GM19463 (cell line): ENCODE measurements at regions not wholly inside any gene's neighbourhood (a gene's known extent, or its start where the extent isn't known, plus 50 kb on each side); places are given as distances from the start of the nearest gene placed in this dataset.
A peak's percentile ranks its signal among the peaks of the same experiment; 100 is the strongest.

Experiments
- ATAC-seq: cut with Tn5 transposase; IDR thresholded peaks from one replicate; pipeline ENCODE4 v1.9.1; 2021; ENCODE audit warnings: mild to moderate bottlenecking, moderate library complexity; ENCODE audit not compliant: unreplicated experiment

GRCh38 chr1:106879538-106879937, 176.9 kb upstream of the PRMT6 start:
- ATAC-seq = no peak

GRCh38 chr1:106880226-106880625, 176.2 kb upstream of the PRMT6 start:
- ATAC-seq = no peak

- no peak for ATAC-seq
These were observed 173.3 kb upstream of the PRMT6 start for GRCh38 chr1:106883208-106883607.

- no peak for ATAC-seq
These were observed 167.4 kb upstream of the PRMT6 start for GRCh38 chr1:106889059-106889458.

- no peak for ATAC-seq
These were observed 166.9 kb upstream of the PRMT6 start for GRCh38 chr1:106889583-106889982.

- peak; percentile 51 for ATAC-seq
These were observed 158.5 kb upstream of the PRMT6 start for GRCh38 chr1:106897976-106898375.

- ATAC-seq = no peak
These were observed 156.8 kb upstream of the PRMT6 start for GRCh38 chr1:106899644-106900043.

GRCh38 chr1:106907795-106908194, 148.7 kb upstream of the PRMT6 start:
- peak; percentile 100 for ATAC-seq

GRCh38 chr1:106908689-106909088, 147.8 kb upstream of the PRMT6 start:
- ATAC-seq = no peak

- ATAC-seq = no peak
These were observed 145.7 kb upstream of the PRMT6 start for GRCh38 chr1:106910798-106911197.

- ATAC-seq = no peak
These were observed 144.3 kb upstream of the PRMT6 start for GRCh38 chr1:106912131-106912530.

- ATAC-seq = no peak
These were observed 135.3 kb upstream of the PRMT6 start for GRCh38 chr1:106921186-106921585.

- no peak for ATAC-seq
These were observed 132.1 kb upstream of the PRMT6 start for GRCh38 chr1:106924360-106924759.

GRCh38 chr1:106925750-106926149, 130.7 kb upstream of the PRMT6 start:
- no peak for ATAC-seq

- ATAC-seq = no peak
These were observed 129.5 kb upstream of the PRMT6 start for GRCh38 chr1:106926803-106927582.

- no peak for ATAC-seq
These were observed 119.4 kb upstream of the PRMT6 start for GRCh38 chr1:106937104-106937503.

GRCh38 chr1:106944721-106945120, 111.8 kb upstream of the PRMT6 start:
- no peak for ATAC-seq

- no peak for ATAC-seq
These were observed 103.7 kb upstream of the PRMT6 start for GRCh38 chr1:106952776-106953175.

GRCh38 chr1:106954661-106955229, 101.7 kb upstream of the PRMT6 start:
- no peak for ATAC-seq

GRCh38 chr1:106956721-106957120, 99.8 kb upstream of the PRMT6 start:
- ATAC-seq = no peak

- no peak for ATAC-seq
These were observed 98.7 kb upstream of the PRMT6 start for GRCh38 chr1:106957795-106958194.

GRCh38 chr1:106960412-106960811, 96.1 kb upstream of the PRMT6 start:
- peak; percentile 83 for ATAC-seq

GRCh38 chr1:106961646-106962045, 94.8 kb upstream of the PRMT6 start:
- ATAC-seq = no peak
